Kasumi-1 (cell line): ENCODE measurements at regions not wholly inside any gene's neighbourhood (a gene's known extent, or its start where the extent isn't known, plus 50 kb on each side); places are given as distances from the start of the nearest gene placed in this dataset.

Experiments used
- DNase-seq, 2 experiments: peaks; one replicate each; lab custom pipeline; 2025; lab: John Stamatoyannopoulos, UW

DNA sequence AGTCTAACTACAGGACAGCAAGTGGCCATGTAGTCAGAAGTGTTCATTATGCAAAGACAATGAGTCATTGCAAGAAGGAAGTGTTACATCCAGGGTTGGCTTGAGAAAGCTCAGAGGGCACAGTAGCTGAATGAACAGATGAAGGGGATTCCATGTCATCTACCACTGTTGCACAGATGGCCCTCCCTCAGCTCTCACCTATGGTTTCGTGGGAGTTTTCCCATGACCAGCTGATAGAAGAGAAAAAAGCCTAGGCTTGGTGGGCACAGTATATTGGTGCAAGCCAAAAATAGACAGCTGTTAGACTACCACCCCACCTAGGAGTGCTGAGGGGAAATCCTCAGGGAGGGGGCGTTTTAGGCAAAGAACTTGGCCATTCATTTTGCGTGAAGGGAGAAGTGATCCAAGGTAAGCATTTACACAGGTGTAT is 217.0 kb downstream of the DMRT2 start:
- no peak for DNase-seq

DNA sequence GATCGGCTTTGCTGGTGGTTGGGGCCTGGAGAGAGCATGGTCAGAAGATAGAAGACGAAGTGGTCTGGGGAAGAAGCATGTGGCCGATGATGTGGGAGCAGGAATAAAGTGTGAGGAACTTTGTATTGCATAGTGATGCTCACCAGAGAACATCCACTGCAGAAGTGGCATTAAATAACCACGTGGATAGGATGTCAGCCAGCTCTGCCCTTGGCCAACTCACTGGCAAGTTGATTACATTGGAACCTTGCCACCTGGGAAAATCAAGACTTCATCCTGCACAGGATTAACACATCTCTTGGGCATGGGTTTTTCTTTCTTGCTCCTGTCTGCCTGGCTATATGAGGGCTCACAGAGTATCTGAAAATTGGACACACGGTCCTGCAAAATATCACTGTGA is 217.4 kb downstream of the DMRT2 start:
- no peak for DNase-seq

DNA sequence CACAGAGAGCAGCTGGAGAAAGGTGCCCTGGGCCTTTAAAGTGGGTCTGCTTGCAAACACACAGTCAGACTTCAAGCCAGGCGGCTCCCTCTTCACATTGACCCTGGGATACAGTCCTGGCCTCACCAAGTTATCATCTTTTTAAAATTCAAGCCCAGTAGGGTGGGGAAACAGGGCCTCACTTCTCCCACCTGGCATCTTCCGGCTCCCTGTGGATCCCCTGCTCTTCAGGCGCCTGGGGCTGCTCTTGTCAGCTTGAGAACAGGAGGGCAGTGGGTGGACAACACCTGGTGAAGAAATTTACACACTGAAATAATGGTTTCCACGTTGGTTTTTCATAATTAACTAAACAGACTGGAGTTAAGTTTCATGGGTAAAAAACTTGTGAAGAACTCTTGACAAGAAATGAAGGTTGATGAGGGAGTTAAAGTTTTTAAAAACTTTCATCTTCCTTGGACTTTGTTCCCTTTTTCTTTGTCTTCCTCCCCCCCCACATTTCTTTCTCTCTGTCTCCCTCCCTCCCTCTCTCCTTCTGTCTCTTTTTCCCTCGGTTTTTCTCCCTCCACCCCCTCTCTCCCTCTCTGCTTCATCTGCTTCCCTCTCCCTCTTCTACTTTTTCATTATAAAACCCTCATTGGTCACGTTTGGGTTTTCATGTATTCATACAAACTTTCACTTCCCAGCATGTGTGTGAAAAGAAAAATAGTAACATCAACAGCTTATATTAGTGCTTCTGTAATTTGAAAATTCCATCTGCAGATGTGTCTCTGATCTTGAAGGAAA is 219.6 kb downstream of the DMRT2 start:
- DNase-seq = no peak

- DNase-seq = no peak
Measured at GRCh38 chr9:1271367-1271766, 221.2 kb downstream of the DMRT2 start.

DNA sequence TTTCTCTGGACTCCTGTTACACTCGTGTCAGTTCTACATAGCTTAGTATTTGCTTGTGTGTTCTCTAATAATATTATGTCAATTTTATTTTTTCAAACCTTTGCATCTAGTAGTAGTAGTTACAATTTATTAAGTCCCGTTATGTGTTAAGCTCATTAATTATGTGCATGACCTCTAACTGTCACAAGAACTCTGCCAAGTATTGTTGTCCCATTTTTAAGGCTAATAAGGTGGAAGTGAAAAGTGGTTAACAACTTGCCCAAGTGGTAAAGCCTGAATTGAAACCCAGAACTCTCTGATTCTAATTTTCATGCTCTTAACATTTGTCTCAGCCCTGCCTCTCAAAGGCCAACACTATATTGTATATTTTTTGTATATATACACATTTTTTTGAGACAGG is 221.6 kb downstream of the DMRT2 start:
- no peak for DNase-seq

- no peak for DNase-seq
Measured at GRCh38 chr9:1272488-1272887, 222.3 kb downstream of the DMRT2 start.

- DNase-seq = no peak
Measured at GRCh38 chr9:1273859-1274258, 223.7 kb downstream of the DMRT2 start.

DNA sequence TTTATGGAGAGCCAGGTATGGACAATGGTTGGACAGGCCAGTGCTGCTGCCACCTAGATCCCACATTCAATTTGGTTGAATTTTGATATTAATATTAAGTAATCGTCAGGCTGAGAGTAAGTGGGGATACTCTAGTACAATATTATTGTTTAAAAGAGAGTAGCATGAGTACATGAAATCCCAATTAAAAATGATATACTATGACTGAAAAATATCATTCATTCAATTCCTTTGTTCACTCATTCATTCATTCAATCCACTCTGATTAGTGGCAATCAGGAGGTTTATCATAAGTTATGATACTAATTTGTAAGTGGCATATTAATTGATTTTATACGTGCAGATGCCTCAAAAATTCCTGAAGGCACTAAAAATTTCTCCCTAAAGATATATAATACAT is 224.2 kb downstream of the DMRT2 start:
- no peak for DNase-seq

GRCh38 chr9:1276474-1276873 is 226.3 kb downstream of the DMRT2 start:
- no peak for DNase-seq

- no peak for DNase-seq
Measured at GRCh38 chr9:1284727-1285126, 234.6 kb downstream of the DMRT2 start.

GRCh38 chr9:1285526-1285925 is 235.4 kb downstream of the DMRT2 start:
- DNase-seq = no peak

DNA sequence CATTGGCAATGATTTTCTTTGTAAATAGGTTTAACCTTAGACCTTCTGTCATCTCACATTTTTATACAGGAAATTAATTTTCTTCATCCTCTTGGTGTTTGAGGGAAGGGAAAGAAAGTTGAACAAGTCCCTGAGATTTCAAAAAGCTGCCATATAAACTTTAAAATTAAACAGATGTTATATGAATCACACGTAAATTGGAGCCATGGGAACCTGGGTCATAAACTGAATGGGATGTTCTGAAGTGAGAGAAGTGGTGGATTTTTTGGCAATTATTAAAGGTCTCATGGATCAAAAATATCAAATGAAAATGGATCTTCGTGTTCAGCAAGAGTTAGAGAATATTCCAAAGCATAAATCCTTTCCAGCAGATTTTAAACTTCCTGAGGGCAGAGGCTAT is 242.2 kb downstream of the DMRT2 start:
- no peak for DNase-seq

DNA sequence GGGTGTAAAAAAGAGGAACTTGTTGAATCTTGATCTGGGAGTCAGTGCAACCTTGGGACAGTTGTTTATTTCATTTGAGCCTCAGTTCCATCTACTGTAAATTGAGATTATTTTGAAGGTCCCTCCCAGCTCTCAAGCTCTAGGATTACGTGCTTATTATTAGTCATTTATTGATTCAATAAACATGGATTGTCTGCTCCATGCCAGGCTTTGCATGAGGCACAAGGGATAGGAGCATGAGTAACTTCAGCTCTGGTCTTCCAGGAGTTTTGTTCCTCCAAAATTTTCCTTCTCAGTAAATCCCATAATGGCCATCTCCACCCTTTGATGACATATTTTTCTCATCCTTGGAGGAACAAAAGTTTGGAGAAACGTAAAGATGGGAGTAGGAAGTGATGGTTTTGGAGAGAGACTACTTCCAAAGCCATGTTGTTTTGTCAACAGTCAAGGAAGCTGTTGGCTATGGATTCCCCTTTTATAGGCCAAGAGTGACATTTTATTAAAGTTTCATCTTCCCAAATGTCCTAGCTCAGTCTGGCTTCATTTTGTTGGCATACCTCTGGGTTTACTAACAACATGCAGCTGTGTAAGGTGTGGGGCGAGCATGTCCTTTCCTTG is 244.6 kb downstream of the DMRT2 start:
- no peak for DNase-seq

DNA sequence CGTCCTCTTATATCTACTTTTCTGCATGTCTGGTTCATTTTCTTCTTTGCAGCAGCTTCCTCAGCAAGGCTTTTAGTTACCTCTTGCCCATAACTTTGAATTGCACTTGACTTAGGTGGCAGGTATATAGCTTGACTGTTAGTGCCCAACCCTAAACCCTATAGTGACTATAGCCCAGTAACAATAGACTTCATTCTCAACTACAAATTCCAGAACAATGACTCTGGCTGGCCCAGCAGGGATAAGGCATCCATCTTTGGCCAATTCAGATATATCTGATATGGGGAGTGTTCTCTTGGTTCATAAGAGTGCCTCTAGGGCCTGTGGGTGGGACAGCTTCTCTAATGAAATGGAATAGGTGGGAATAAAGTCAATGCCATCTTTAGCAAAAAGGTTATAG is 246.2 kb downstream of the DMRT2 start:
- DNase-seq = no peak

- no peak for DNase-seq
Measured at GRCh38 chr9:1298046-1298445, 247.9 kb downstream of the DMRT2 start.

- no peak for DNase-seq
Measured at GRCh38 chr9:1300941-1301340, 250.8 kb downstream of the DMRT2 start.

DNA sequence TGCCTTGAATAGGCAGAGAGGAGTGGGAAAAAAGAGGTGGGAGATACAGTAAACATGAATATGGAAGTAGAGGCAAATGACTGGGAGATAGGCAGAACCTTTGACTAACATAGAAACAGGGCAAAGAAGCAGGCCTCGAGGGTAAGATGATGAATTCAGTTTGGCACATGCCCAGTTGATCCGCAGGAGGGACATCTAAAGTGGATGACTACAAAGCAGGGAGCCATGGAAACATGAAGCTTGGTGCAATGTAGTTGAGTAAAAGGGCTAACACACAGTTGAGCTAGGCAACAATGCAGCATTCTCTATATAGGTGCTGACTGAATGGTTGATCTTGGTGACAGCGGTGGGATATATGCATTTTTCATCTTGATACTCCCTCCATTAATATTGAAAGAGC is 253.8 kb downstream of the DMRT2 start:
- DNase-seq = no peak

DNA sequence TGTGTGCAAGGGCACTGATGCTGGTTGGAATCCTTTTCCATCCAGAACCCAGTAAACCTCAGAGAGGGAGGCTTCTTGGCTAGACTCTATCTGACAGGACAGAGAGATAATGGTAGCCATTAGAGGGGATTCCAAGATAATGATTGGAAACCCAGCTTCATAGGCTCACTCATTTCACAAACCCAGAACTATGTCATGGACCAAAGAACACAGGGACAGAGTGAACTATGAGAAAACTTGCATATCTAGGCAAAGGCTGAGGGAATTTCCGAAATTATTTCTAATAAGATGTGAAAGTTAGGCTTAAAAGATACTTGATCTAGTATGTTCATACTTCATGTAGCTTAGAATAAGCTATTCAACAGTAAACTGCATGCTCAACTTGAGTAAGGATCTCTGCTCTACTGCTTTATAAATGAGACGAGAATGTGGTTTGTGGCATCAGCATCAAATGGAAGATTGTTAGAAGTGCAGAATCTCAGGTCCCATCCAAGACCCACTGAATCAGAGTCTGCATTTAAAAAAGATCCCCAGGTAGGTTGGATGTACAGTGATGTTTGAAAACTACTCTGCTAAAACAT is 261.4 kb downstream of the DMRT2 start:
- no peak for DNase-seq

GRCh38 chr9:1319436-1319835 is 269.3 kb downstream of the DMRT2 start:
- DNase-seq = no peak

DNA sequence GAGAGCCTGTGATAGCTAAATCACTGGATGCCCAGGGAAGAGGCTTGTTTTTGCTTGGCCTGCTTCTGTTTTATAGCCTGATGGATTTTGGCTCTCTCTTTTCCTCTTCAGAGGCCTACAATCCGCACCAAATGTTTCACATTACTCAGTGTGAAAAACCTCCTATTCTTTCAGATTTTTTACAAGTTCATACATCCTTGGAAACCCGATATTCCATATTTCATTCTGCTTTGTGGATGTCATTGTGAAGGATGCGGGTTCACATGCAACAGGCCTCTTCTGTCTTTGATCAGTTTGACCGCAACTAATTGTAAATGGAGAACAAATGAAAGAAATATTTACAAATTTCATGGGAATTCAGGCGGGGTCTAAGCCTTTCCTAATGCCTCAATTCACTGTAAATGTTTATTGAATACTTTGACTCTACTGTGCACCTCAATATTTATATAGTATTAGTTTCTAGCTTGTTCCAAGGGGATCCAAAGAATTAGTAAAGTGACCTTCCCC is 269.9 kb downstream of the DMRT2 start:
- DNase-seq = no peak

DNA sequence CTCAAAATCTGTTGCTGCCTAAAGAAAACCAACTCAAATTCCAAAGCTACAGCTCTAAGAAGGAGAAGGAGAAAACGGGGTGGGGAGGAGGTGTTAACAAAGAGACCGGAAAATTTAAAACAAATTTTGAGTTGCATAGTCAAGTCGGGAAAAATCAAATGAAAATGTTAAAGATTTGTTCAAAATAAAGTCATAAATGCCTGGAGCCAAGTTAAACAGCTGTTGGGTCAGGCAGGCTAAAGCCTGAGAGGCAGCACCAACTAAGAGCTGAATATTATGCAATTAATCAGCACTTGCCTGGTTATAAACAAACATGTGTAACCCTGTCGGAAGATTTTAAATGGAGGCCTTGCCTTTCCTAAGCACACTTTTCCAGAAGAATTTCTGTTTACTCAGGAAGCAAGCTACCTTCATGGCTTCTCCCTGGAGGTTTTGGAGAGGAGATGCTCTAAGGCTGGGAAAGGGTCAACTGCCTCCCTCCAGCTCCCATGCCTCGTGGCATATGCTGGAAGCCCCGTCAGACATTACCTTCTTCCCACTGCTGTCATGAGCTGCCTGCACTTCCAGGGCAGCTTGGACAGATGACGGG is 270.5 kb downstream of the DMRT2 start:
- DNase-seq = no peak

DNA sequence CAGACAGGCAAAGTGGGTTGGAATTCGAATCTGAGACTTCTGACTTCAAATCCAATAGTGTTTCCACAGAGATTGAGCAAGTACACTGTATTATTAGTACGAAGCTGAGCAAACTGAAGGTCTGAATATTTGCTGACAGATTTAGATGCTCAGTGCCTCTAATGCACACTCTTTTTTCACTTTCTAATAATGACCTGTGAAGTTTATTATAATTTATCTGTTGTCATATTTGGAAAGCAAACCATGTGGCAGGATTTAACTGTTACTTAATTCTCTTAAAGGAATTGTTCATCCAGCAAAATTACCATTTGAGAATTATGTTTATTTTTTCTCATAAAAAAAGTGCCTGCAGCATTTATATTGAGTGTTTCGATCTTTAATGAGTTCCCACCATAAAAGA is 277.3 kb downstream of the DMRT2 start:
- no peak for DNase-seq

- DNase-seq = no peak
Measured at GRCh38 chr9:1328341-1328740, 278.2 kb downstream of the DMRT2 start.
